ENCODE measurements at regions not wholly inside any gene's neighbourhood (a gene's known extent, or its start where the extent isn't known, plus 50 kb on each side); places are given as distances from the start of the nearest gene placed in this dataset.

- H2AFZ ChIP-seq (ENCODE audit: low read length), result no peak overlapping the region
- DNase-seq (ENCODE audit: low read depth in 2 of 2), result no peak
- no peak overlapping the region for H3K4me2 ChIP-seq (ENCODE audit: extremely low read depth, insufficient read depth, low read length)
- H3K9ac ChIP-seq (ENCODE audit: insufficient read depth, low read length), result no peak overlapping the region
- TF ChIP-seq CTCF (conservative IDR thresholded peaks at IDR 0.05 in 1 of 2, IDR thresholded peaks at IDR 0.05 in 1 of 2; ENCODE audit: low read depth in 1 of 2, low read length in 2 of 2) (no peak), EZH2 (IDR thresholded peaks at IDR 0.05; ENCODE audit: low read length, missing control alignments) (no peak)
- H3K79me2 ChIP-seq (ENCODE audit: control insufficient read depth, insufficient read depth, low read length), result no peaks in the 10 kb centered on the region
- H3K27ac ChIP-seq (ENCODE audit: insufficient read depth, low read length), result no peak overlapping the region
- H4K20me1 ChIP-seq (ENCODE audit: control insufficient read depth, extremely low read depth, insufficient read depth, low read length), result no peaks in the 10 kb centered on the region
- no peaks in the 10 kb centered on the region for H3K36me3 ChIP-seq (ENCODE audit: control insufficient read depth, insufficient read depth, low read length)
- no peaks in the 10 kb centered on the region for H3K27me3 ChIP-seq (ENCODE audit: control insufficient read depth, insufficient read depth, low read length)
- H3K9me3 ChIP-seq (ENCODE audit: control insufficient read depth, insufficient read depth, low read depth, low read length), result no peaks in the 10 kb centered on the region
- H3K4me1 ChIP-seq (ENCODE audit: control insufficient read depth, extremely low read depth, insufficient read depth, low read length), result no peaks in the 10 kb centered on the region
- no peak overlapping the region for H3K4me3 ChIP-seq (replicated peaks in 1 of 4; ENCODE audit: control extremely low read depth in 1 of 4, insufficient read depth in 1 of 4, low read depth in 3 of 4, low read length in 4 of 4)
Observed at GRCh38 chr9:78997296-78997695, 574.5 kb upstream of the TLE4 start.

GRCh38 chr9:79000230-79001002 is 571.3 kb upstream of the TLE4 start:
- DNase-seq (ENCODE audit: low read depth in 2 of 2), result no peak
- Histone ChIP-seq H3K4me2 (ENCODE audit: extremely low read depth, insufficient read depth, low read length) (no peak overlapping the region), H3K36me3 (ENCODE audit: control insufficient read depth, insufficient read depth, low read length) (no peaks in the 10 kb centered on the region), H3K27ac (ENCODE audit: insufficient read depth, low read length) (no peak overlapping the region), H3K4me1 (ENCODE audit: control insufficient read depth, extremely low read depth, insufficient read depth, low read length) (no peaks in the 10 kb centered on the region), H3K79me2 (ENCODE audit: control insufficient read depth, insufficient read depth, low read length) (no peaks in the 10 kb centered on the region), H4K20me1 (ENCODE audit: control insufficient read depth, extremely low read depth, insufficient read depth, low read length) (no peaks in the 10 kb centered on the region), H3K9ac (ENCODE audit: insufficient read depth, low read length) (no peak overlapping the region), H2AFZ (ENCODE audit: low read length) (peak overlapping the region; percentile 36), H3K9me3 (ENCODE audit: control insufficient read depth, insufficient read depth, low read depth, low read length) (no peaks in the 10 kb centered on the region), H3K4me3 (replicated peaks in 1 of 4; ENCODE audit: control extremely low read depth in 1 of 4, insufficient read depth in 1 of 4, low read depth in 3 of 4, low read length in 4 of 4) (no peak overlapping the region), H3K27me3 (ENCODE audit: control insufficient read depth, insufficient read depth, low read length) (no peaks in the 10 kb centered on the region)
- no peak for TF ChIP-seq EZH2 (IDR thresholded peaks at IDR 0.05; ENCODE audit: low read length, missing control alignments)
- no peak for TF ChIP-seq CTCF (conservative IDR thresholded peaks at IDR 0.05 in 1 of 2, IDR thresholded peaks at IDR 0.05 in 1 of 2; ENCODE audit: low read depth in 1 of 2, low read length in 2 of 2)

GRCh38 chr9:79001012-79001411 is 570.8 kb upstream of the TLE4 start:
- H4K20me1 ChIP-seq (ENCODE audit: control insufficient read depth, extremely low read depth, insufficient read depth, low read length), result no peaks in the 10 kb centered on the region
- no peaks in the 10 kb centered on the region for H3K36me3 ChIP-seq (ENCODE audit: control insufficient read depth, insufficient read depth, low read length)
- H2AFZ ChIP-seq (ENCODE audit: low read length), result no peak overlapping the region
- H3K27me3 ChIP-seq (ENCODE audit: control insufficient read depth, insufficient read depth, low read length), result no peaks in the 10 kb centered on the region
- TF ChIP-seq CTCF (conservative IDR thresholded peaks at IDR 0.05 in 1 of 2, IDR thresholded peaks at IDR 0.05 in 1 of 2; ENCODE audit: low read depth in 1 of 2, low read length in 2 of 2) (no peak), EZH2 (IDR thresholded peaks at IDR 0.05; ENCODE audit: low read length, missing control alignments) (no peak)
- no peaks in the 10 kb centered on the region for H3K9me3 ChIP-seq (ENCODE audit: control insufficient read depth, insufficient read depth, low read depth, low read length)
- no peak overlapping the region for H3K27ac ChIP-seq (ENCODE audit: insufficient read depth, low read length)
- H3K9ac ChIP-seq (ENCODE audit: insufficient read depth, low read length), result no peak overlapping the region
- no peak for DNase-seq (ENCODE audit: low read depth in 2 of 2)
- no peak overlapping the region for H3K4me3 ChIP-seq (replicated peaks in 1 of 4; ENCODE audit: control extremely low read depth in 1 of 4, insufficient read depth in 1 of 4, low read depth in 3 of 4, low read length in 4 of 4)
- no peaks in the 10 kb centered on the region for H3K79me2 ChIP-seq (ENCODE audit: control insufficient read depth, insufficient read depth, low read length)
- no peaks in the 10 kb centered on the region for H3K4me1 ChIP-seq (ENCODE audit: control insufficient read depth, extremely low read depth, insufficient read depth, low read length)
- no peak overlapping the region for H3K4me2 ChIP-seq (ENCODE audit: extremely low read depth, insufficient read depth, low read length)
